Body of pancreas (tissue), 4 donors: ENCODE measurements at regions not wholly inside any gene's neighbourhood (a gene's known extent, or its start where the extent isn't known, plus 50 kb on each side); places are given as distances from the start of the nearest gene placed in this dataset.

Experiments
- CTCF ChIP-seq, 7 experiments: fragments of 450-650 bp in 4 of 7; fragments of 200-600 bp in 3 of 7; sonication (generic) in 3 of 7; IDR thresholded peaks; one replicate each; pipeline ENCODE4 v1.5.1; 2016 to 2019; ENCODE audit warnings: antibody characterized with exemption in 7 of 7
- POLR2A ChIP-seq, 3 donors: fragments of 450-650 bp; IDR thresholded peaks; one replicate each; pipeline ENCODE4 v1.6.1; 2016; ENCODE audit warnings: antibody characterized with exemption in 3 of 3, mild to moderate bottlenecking in 2 of 3

GRCh38 chr1:114341299-114341698 is 169.7 kb downstream of the TRIM33 start:
- TF ChIP-seq CTCF (IDR thresholded peaks at IDR 0.05) (no peak), POLR2A (IDR thresholded peaks at IDR 0.05) (no peak)
